ENCODE measurements at regions not wholly inside any gene's neighbourhood (a gene's known extent, or its start where the extent isn't known, plus 50 kb on each side); places are given as distances from the start of the nearest gene placed in this dataset.

- TF ChIP-seq CTCF (conservative IDR thresholded peaks at IDR 0.05; ENCODE audit: low read depth, low read length): no peak
- DNase-seq (ENCODE audit: low read depth): no peak
- no peak overlapping the region for H3K4me3 ChIP-seq (ENCODE audit: low read depth, low read length)
Measured at GRCh38 chr10:128431506-128431905, 305.3 kb upstream of the MKI67 start.

GRCh38 chr10:128432011-128432410 is 305.8 kb upstream of the MKI67 start:
- no peak overlapping the region for H3K4me3 ChIP-seq (ENCODE audit: low read depth, low read length)
- DNase-seq (ENCODE audit: low read depth): no peak
- no peak for TF ChIP-seq CTCF (conservative IDR thresholded peaks at IDR 0.05; ENCODE audit: low read depth, low read length)

- no peak for DNase-seq (ENCODE audit: low read depth)
- TF ChIP-seq CTCF (conservative IDR thresholded peaks at IDR 0.05; ENCODE audit: low read depth, low read length): no peak
Measured at GRCh38 chr10:128432423-128432822, 306.2 kb upstream of the MKI67 start.

GRCh38 chr10:128435811-128436210 is 309.6 kb upstream of the MKI67 start:
- no peak for DNase-seq (ENCODE audit: low read depth)
- no peak overlapping the region for H3K4me3 ChIP-seq (ENCODE audit: low read depth, low read length)
- no peak for TF ChIP-seq CTCF (conservative IDR thresholded peaks at IDR 0.05; ENCODE audit: low read depth, low read length)

More at GRCh38 chr10:128432423-128432822, 306.2 kb upstream of the MKI67 start:
- H3K4me3 ChIP-seq (ENCODE audit: low read depth, low read length): no peak overlapping the region

GRCh38 chr10:128437786-128438345 is 311.6 kb upstream of the MKI67 start:
- H3K4me3 ChIP-seq (ENCODE audit: low read depth, low read length): no peak overlapping the region
- TF ChIP-seq CTCF (conservative IDR thresholded peaks at IDR 0.05; ENCODE audit: low read depth, low read length): no peak
- DNase-seq (ENCODE audit: low read depth): no peak

- DNase-seq (ENCODE audit: low read depth): no peak
Measured at GRCh38 chr10:128438417-128439063, 312.3 kb upstream of the MKI67 start.

More at GRCh38 chr10:128438417-128439063, 312.3 kb upstream of the MKI67 start:
- TF ChIP-seq CTCF (conservative IDR thresholded peaks at IDR 0.05; ENCODE audit: low read depth, low read length): no peak
- H3K4me3 ChIP-seq (ENCODE audit: low read depth, low read length): no peak overlapping the region
